GM19328 (cell line): ENCODE measurements at regions not wholly inside any gene's neighbourhood (a gene's known extent, or its start where the extent isn't known, plus 50 kb on each side); places are given as distances from the start of the nearest gene placed in this dataset.
"Not testable (repeated sequence)": the region's sequence is repeated elsewhere in the genome, so short reads cannot be mapped to it uniquely, and the experiment has no call there.

Experiments used
- ATAC-seq: cut with Tn5 transposase; IDR thresholded peaks from one replicate; pipeline ENCODE4 v1.9.1; 2021; ENCODE audit warnings: mild to moderate bottlenecking, moderate library complexity; ENCODE audit not compliant: unreplicated experiment

GRCh38 chr1:178639326-178639725 lies 85.7 kb upstream of the RALGPS2 start:
- ATAC-seq, result no peak

GRCh38 chr1:178642282-178642681 lies 82.8 kb upstream of the RALGPS2 start:
- ATAC-seq, result no peak

GRCh38 chr1:178643349-178643748 lies 81.7 kb upstream of the RALGPS2 start:
- ATAC-seq, result no peak

GRCh38 chr1:178643831-178644230 lies 81.2 kb upstream of the RALGPS2 start:
- no peak for ATAC-seq

GRCh38 chr1:178644308-178645120 lies 80.5 kb upstream of the RALGPS2 start:
- no peak for ATAC-seq

- no peak for ATAC-seq
Observed at GRCh38 chr1:178645157-178645807, 79.8 kb upstream of the RALGPS2 start.

GRCh38 chr1:178645808-178646200 lies 79.2 kb upstream of the RALGPS2 start:
- ATAC-seq, result no peak

- ATAC-seq, result no peak
Observed at GRCh38 chr1:178646821-178647220, 78.2 kb upstream of the RALGPS2 start.

GRCh38 chr1:178648151-178648550 lies 76.9 kb upstream of the RALGPS2 start:
- ATAC-seq, result no peak

GRCh38 chr1:178649582-178650350 lies 75.3 kb upstream of the RALGPS2 start:
- ATAC-seq, result no peak

GRCh38 chr1:178650934-178651511 lies 74.0 kb upstream of the RALGPS2 start:
- ATAC-seq, result no peak

- no peak for ATAC-seq
Observed at GRCh38 chr1:178651742-178652141, 73.3 kb upstream of the RALGPS2 start.

- no peak for ATAC-seq
Observed at GRCh38 chr1:178652506-178653490, 72.2 kb upstream of the RALGPS2 start.

- peak; percentile 48 for ATAC-seq
Observed at GRCh38 chr1:178659789-178660208, 65.2 kb upstream of the RALGPS2 start.

- ATAC-seq, result no peak
Observed at GRCh38 chr1:178660461-178660860, 64.6 kb upstream of the RALGPS2 start.

- ATAC-seq, result peak; percentile 77
Observed at GRCh38 chr1:178664278-178664677, 60.8 kb upstream of the RALGPS2 start.

GRCh38 chr1:178665579-178665978 lies 59.5 kb upstream of the RALGPS2 start:
- no peak for ATAC-seq

- not testable (repeated sequence) for ATAC-seq
Observed at GRCh38 chr1:178666891-178667290, 58.2 kb upstream of the RALGPS2 start.

GRCh38 chr1:178672434-178672833 lies 52.6 kb upstream of the RALGPS2 start:
- no peak for ATAC-seq

GRCh38 chr1:178674559-178674958 lies 50.5 kb upstream of the RALGPS2 start:
- not testable (repeated sequence) for ATAC-seq
